Upper lobe of right lung (tissue), 1 donor: ENCODE measurements at regions not wholly inside any gene's neighbourhood (a gene's known extent, or its start where the extent isn't known, plus 50 kb on each side); places are given as distances from the start of the nearest gene placed in this dataset.

Experiments used
- ATAC-seq: fragments of 200-7000 bp; cut with Tn5 transposase; one replicate; pipeline ENCODE4 v1.9.1; 2020; ENCODE audit warnings: mild to moderate bottlenecking, moderate library complexity
- DNase-seq: peaks from one replicate; pipeline ENCODE4 v3.0.0-alpha.2; 2020
- H3K27ac ChIP-seq: fragments of 200-600 bp; one replicate; pipeline ENCODE4 v1.8.0; 2022
- H3K27me3 ChIP-seq: fragments of 200-600 bp; one replicate; pipeline ENCODE4 v1.8.0; 2022; ENCODE audit warnings: mild to moderate bottlenecking
- H3K36me3 ChIP-seq: fragments of 200-600 bp; one replicate; pipeline ENCODE4 v1.8.0; 2022
- H3K4me1 ChIP-seq: fragments of 200-600 bp; one replicate; pipeline ENCODE4 v1.8.0; 2022
- H3K4me3 ChIP-seq: fragments of 200-600 bp; one replicate; pipeline ENCODE4 v1.8.0; 2022; ENCODE audit warnings: mild to moderate bottlenecking
- H3K9me3 ChIP-seq: fragments of 200-600 bp; one replicate; pipeline ENCODE4 v1.8.0; 2022
- CTCF ChIP-seq: fragments of 200-600 bp; IDR thresholded peaks from one replicate; pipeline ENCODE4 v1.8.0; 2022; ENCODE audit warnings: antibody characterized with exemption
- intact Hi-C: fragments of 100-400 bp; cut with DNase I; formaldehyde crosslinking; loops from one replicate; pipeline ENCODE4 v1.11.0; 2022
- donor health status: DM: no; HTN: yes; CAD: no; lungs with severe emphysema.

- peaks cover 9% of the 10 kb centered on the region for H3K4me1 ChIP-seq
- H3K36me3 ChIP-seq, result no peaks in the 10 kb centered on the region
- intact Hi-C loops, result no loop called here
- no peaks in the 10 kb centered on the region for H3K27me3 ChIP-seq
- peak; percentile 74 for DNase-seq
- H3K27ac ChIP-seq, result no peak overlapping the region
- no peaks in the 10 kb centered on the region for H3K9me3 ChIP-seq
- no peak overlapping the region for H3K4me3 ChIP-seq
- peak; percentile 52 for ATAC-seq
- no peak for TF ChIP-seq CTCF
Measured at GRCh38 chr5:173741729-173742431, 125.4 kb upstream of the BOD1 start.

- TF ChIP-seq CTCF, result no peak
- no peak for DNase-seq
- H3K36me3 ChIP-seq, result no peaks in the 10 kb centered on the region
- no peak overlapping the region for H3K27ac ChIP-seq
- ATAC-seq, result no peak
- no peaks in the 10 kb centered on the region for H3K9me3 ChIP-seq
- no peaks in the 10 kb centered on the region for H3K27me3 ChIP-seq
- H3K4me3 ChIP-seq, result no peak overlapping the region
- H3K4me1 ChIP-seq, result peaks cover 9% of the 10 kb centered on the region
- intact Hi-C loops, result no loop called here
Measured at GRCh38 chr5:173742432-173742816, 126.0 kb upstream of the BOD1 start.

- intact Hi-C loops, result no loop called here
- H3K36me3 ChIP-seq, result no peaks in the 10 kb centered on the region
- no peak for TF ChIP-seq CTCF
- no peak overlapping the region for H3K4me3 ChIP-seq
- H3K27ac ChIP-seq, result no peak overlapping the region
- DNase-seq (no peak), ATAC-seq (no peak)
- no peaks in the 10 kb centered on the region for H3K9me3 ChIP-seq
- H3K27me3 ChIP-seq, result no peaks in the 10 kb centered on the region
- peaks cover 9% of the 10 kb centered on the region for H3K4me1 ChIP-seq
Measured at GRCh38 chr5:173743641-173744343, 127.3 kb upstream of the BOD1 start.

GRCh38 chr5:173744551-173744950 lies 128.1 kb upstream of the BOD1 start:
- H3K4me1 ChIP-seq, result peaks cover 9% of the 10 kb centered on the region
- no peak overlapping the region for H3K4me3 ChIP-seq
- no peaks in the 10 kb centered on the region for H3K36me3 ChIP-seq
- TF ChIP-seq CTCF, result no peak
- no peak for DNase-seq
- no peaks in the 10 kb centered on the region for H3K9me3 ChIP-seq
- intact Hi-C loops, result no loop called here
- H3K27me3 ChIP-seq, result no peaks in the 10 kb centered on the region
- ATAC-seq, result no peak
- H3K27ac ChIP-seq, result no peak overlapping the region

GRCh38 chr5:173745123-173745522 lies 128.7 kb upstream of the BOD1 start:
- TF ChIP-seq CTCF, result no peak
- DNase-seq (no peak), ATAC-seq (peak; percentile 26)
- H3K9me3 ChIP-seq, result no peaks in the 10 kb centered on the region
- no peaks in the 10 kb centered on the region for H3K27me3 ChIP-seq
- H3K4me3 ChIP-seq, result no peak overlapping the region
- peaks cover 9% of the 10 kb centered on the region for H3K4me1 ChIP-seq
- intact Hi-C loops, result no loop called here
- H3K27ac ChIP-seq, result no peak overlapping the region
- H3K36me3 ChIP-seq, result no peaks in the 10 kb centered on the region
